ENCODE measurements at regions not wholly inside any gene's neighbourhood (a gene's known extent, or its start where the extent isn't known, plus 50 kb on each side); places are given as distances from the start of the nearest gene placed in this dataset.
A peak's percentile ranks its signal among the peaks of the same experiment; 100 is the strongest.

GRCh38 chr13:38590796-38591507 is 95.9 kb upstream of the FREM2 start:
- DNase-seq (ENCODE audit: low spot score in 2 of 2, unreplicated experiment in 2 of 2), result no peak
- H3K27ac Mint-ChIP-seq, result no peak overlapping the region
- H3K36me3 Mint-ChIP-seq, result peaks cover 6% of the 10 kb centered on the region
- no peaks in the 10 kb centered on the region for H3K4me1 Mint-ChIP-seq
- no peak overlapping the region for H3K4me3 Mint-ChIP-seq
- H3K27me3 Mint-ChIP-seq (ENCODE audit: low read depth), result no peaks in the 10 kb centered on the region
- peaks cover 28% of the 10 kb centered on the region for H3K9me3 Mint-ChIP-seq
- TF ChIP-seq CTCF (IDR thresholded peaks at IDR 0.05; ENCODE audit: unreplicated experiment), result no peak

- H3K9me3 Mint-ChIP-seq, result peaks cover 12% of the 10 kb centered on the region
Observed at GRCh38 chr13:38602266-38602665, 84.6 kb upstream of the FREM2 start.

GRCh38 chr13:38606699-38607535 is 80.0 kb upstream of the FREM2 start:
- no peak for TF ChIP-seq CTCF (IDR thresholded peaks at IDR 0.05; ENCODE audit: unreplicated experiment)
- no peak overlapping the region for H3K4me3 Mint-ChIP-seq
- no peak for DNase-seq (ENCODE audit: low spot score in 2 of 2, unreplicated experiment in 2 of 2)
- peaks cover 3% of the 10 kb centered on the region for H3K9me3 Mint-ChIP-seq
- H3K4me1 Mint-ChIP-seq, result peaks cover 36% of the 10 kb centered on the region
- no peaks in the 10 kb centered on the region for H3K27me3 Mint-ChIP-seq (ENCODE audit: low read depth)
- H3K27ac Mint-ChIP-seq, result no peak overlapping the region
- H3K36me3 Mint-ChIP-seq, result peaks cover 2% of the 10 kb centered on the region

More at GRCh38 chr13:38602266-38602665, 84.6 kb upstream of the FREM2 start:
- Mint-ChIP-seq H3K27ac (peak overlapping the region; percentile 90), H3K27me3 (ENCODE audit: low read depth) (no peaks in the 10 kb centered on the region), H3K4me1 (peaks cover 36% of the 10 kb centered on the region), H3K4me3 (no peak overlapping the region), H3K36me3 (peaks cover 5% of the 10 kb centered on the region)
- no peak for TF ChIP-seq CTCF (IDR thresholded peaks at IDR 0.05; ENCODE audit: unreplicated experiment)
- no peak for DNase-seq (ENCODE audit: low spot score in 2 of 2, unreplicated experiment in 2 of 2)

GRCh38 chr13:38617936-38618335 is 68.9 kb upstream of the FREM2 start:
- H3K4me3 Mint-ChIP-seq, result no peak overlapping the region
- no peak for DNase-seq (ENCODE audit: low spot score in 2 of 2, unreplicated experiment in 2 of 2)

GRCh38 chr13:38618336-38618735 is 68.5 kb upstream of the FREM2 start:
- H3K9me3 Mint-ChIP-seq, result no peaks in the 10 kb centered on the region
- no peaks in the 10 kb centered on the region for H3K36me3 Mint-ChIP-seq
- no peak for TF ChIP-seq CTCF (IDR thresholded peaks at IDR 0.05; ENCODE audit: unreplicated experiment)
- DNase-seq (ENCODE audit: low spot score in 2 of 2, unreplicated experiment in 2 of 2), result no peak
- H3K4me1 Mint-ChIP-seq, result peaks cover 41% of the 10 kb centered on the region
- H3K4me3 Mint-ChIP-seq, result no peak overlapping the region
- no peaks in the 10 kb centered on the region for H3K27me3 Mint-ChIP-seq (ENCODE audit: low read depth)
- peak overlapping the region; percentile 54 for H3K27ac Mint-ChIP-seq

More at GRCh38 chr13:38617936-38618335, 68.9 kb upstream of the FREM2 start:
- Mint-ChIP-seq H3K36me3 (no peaks in the 10 kb centered on the region), H3K27ac (peak overlapping the region; percentile 80), H3K9me3 (no peaks in the 10 kb centered on the region), H3K27me3 (ENCODE audit: low read depth) (no peaks in the 10 kb centered on the region), H3K4me1 (peaks cover 44% of the 10 kb centered on the region)
- TF ChIP-seq CTCF (IDR thresholded peaks at IDR 0.05; ENCODE audit: unreplicated experiment), result no peak

All from mesothelial cell of epicardium (in vitro differentiated cells).